ENCODE measurements at regions not wholly inside any gene's neighbourhood (a gene's known extent, or its start where the extent isn't known, plus 50 kb on each side); places are given as distances from the start of the nearest gene placed in this dataset.
"Not testable (repeated sequence)": the region's sequence is repeated elsewhere in the genome, so short reads cannot be mapped to it uniquely, and the experiment has no call there.

- in situ Hi-C loops (cut with HindIII; ENCODE audit: low pct_unique_long_range_greater_than_20kb, low sequenced_read_pairs); DNase-seq (ENCODE audit: low read depth): not testable (repeated sequence)
Observed at GRCh38 chr21:5153842-5154640, 5367.3 kb upstream of the TPTE start.

GRCh38 chr21:5154641-5154982, 5366.8 kb upstream of the TPTE start:
- DNase-seq (ENCODE audit: low read depth) = peak; percentile 82

GRCh38 chr21:5162693-5163574, 5358.4 kb upstream of the TPTE start:
- DNase-seq (ENCODE audit: low read depth); in situ Hi-C loops (cut with HindIII; ENCODE audit: low pct_unique_long_range_greater_than_20kb, low sequenced_read_pairs): not testable (repeated sequence)

More at GRCh38 chr21:5154641-5154982, 5366.8 kb upstream of the TPTE start:
- in situ Hi-C loops (cut with HindIII; ENCODE audit: low pct_unique_long_range_greater_than_20kb, low sequenced_read_pairs) = not testable (repeated sequence)

- DNase-seq (ENCODE audit: low read depth); in situ Hi-C loops (cut with HindIII; ENCODE audit: low pct_unique_long_range_greater_than_20kb, low sequenced_read_pairs): not testable (repeated sequence)
Observed at GRCh38 chr21:5165829-5166228, 5355.6 kb upstream of the TPTE start.
